ENCODE measurements at regions not wholly inside any gene's neighbourhood (a gene's known extent, or its start where the extent isn't known, plus 50 kb on each side); places are given as distances from the start of the nearest gene placed in this dataset.

DNA sequence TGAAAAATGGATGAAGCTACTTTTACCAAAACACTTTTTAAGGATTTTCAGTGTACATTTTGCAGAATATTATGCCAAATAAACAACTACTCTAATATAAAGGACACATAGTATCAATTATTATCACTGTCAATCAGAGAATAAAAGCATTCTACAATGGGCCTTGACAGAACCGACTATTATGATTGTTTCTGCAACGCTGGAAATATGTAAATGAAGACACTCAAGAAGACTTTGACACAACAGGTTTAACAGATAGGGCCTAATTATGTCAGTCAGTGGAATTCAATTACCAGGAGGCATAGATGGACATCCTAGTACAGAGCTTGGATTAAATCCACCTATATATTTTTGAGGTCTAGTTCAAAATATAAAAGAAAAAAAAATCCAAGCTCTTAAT, 58.7 kb upstream of the SOX5 start:
- no peak for TF ChIP-seq TEAD4 (IDR thresholded peaks at IDR 0.05)

Measured in Ishikawa (cell line).